ENCODE measurements at regions not wholly inside any gene's neighbourhood (a gene's known extent, or its start where the extent isn't known, plus 50 kb on each side); places are given as distances from the start of the nearest gene placed in this dataset.

DNA sequence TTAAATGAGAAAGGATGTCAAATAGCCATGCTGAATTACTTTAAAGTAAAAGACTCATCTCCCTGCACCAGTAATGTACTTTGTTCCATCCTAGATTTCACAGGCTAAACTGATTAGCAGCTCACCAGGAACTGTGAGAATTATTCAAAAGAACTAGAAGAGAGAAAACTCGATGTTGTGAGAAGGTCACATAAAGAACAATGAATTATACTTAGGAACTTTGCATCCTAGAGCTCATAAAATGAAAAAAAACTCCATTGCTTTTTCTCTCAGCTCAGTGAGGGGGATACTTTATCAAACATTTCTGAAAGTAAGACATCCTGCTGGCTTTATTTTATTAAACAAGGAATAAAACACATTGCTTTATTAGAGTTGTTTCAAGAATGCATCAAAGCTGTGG lies 278.5 kb downstream of the MRPL39 start:
- no peak for DNase-seq

DNA sequence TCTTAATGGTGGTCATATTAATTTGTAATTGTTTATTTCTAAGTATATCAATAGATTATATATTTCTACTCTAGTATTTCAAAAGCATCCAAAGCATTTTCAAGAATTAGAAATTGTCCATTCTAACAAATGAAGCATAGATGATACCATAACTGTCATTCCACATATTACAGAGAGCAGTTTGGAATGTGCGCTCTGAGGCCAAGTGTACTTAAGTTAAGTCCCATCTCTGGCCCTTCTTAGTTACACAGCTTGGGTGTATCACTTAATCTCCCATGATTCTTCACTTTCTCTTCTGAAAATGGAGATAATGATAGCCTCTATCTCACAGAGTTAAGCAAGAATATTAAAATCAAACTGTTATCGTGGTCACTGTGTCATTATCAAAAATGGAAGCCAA lies 281.1 kb downstream of the MRPL39 start:
- DNase-seq: no peak

DNA sequence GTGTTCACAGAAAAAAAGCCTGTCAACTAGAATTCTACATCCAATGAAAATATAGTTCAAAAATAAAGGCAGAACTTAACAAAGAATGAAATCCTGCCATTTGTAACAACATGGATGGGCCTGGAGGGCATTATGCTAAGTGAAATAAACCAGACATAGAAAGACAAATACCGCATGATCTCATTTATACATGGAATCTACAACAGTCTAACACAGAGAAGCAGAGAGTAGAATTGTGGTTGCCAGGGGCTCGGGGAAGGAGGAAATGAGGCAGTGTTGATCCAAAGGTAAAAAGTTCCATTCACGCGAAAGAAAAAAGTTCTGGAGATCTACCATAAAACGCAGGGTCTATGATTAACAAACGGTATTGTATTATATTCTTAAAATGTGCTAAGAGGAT lies 282.6 kb downstream of the MRPL39 start:
- no peak for DNase-seq

GRCh38 chr21:25323356-25323949 lies 283.8 kb downstream of the MRPL39 start:
- no peak for DNase-seq

- no peak for DNase-seq
Measured at GRCh38 chr21:25314247-25314646, 293.0 kb downstream of the MRPL39 start.

- no peak for DNase-seq
Measured at GRCh38 chr21:25313829-25314228, 293.5 kb downstream of the MRPL39 start.

- DNase-seq: no peak
Measured at GRCh38 chr21:25307489-25307888, 299.8 kb downstream of the MRPL39 start.

DNA sequence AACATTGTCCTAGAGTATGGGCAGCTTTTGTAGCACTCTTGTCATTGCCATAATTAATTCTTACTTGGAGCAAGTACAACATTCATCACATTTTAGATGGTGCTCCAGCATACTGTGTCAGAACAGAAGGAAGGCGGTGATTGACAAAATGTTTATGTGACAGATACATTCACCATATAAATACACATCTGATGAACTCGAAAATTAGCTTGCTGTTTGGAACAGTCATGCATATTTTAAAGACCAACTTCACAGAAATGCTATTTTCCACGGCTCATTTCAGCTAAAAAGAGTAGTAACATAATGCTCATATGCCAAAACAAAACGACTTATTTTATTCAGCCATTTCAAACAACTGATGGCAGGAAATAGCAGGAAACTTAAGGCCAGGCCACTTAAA lies 302.7 kb downstream of the MRPL39 start:
- no peak for DNase-seq

DNA sequence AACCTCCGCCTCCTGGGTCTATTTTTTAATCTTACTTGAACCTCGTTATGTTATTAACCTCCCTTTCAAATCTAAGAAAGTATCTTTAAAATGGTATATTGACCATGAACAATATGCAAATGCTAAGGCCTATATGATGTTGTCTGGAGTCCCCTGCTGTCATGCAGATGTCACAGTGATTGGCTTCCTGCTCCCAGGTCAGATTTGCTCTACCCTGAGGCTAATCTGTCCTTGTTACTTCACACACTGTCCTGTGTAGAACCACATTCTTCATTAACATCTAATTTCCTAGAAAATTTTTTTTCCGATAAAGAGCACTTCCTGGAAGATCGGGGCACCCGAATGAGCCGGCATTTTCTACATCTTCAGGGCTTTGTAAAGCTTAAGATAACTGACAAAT lies 306.6 kb downstream of the MRPL39 start:
- DNase-seq: no peak

DNA sequence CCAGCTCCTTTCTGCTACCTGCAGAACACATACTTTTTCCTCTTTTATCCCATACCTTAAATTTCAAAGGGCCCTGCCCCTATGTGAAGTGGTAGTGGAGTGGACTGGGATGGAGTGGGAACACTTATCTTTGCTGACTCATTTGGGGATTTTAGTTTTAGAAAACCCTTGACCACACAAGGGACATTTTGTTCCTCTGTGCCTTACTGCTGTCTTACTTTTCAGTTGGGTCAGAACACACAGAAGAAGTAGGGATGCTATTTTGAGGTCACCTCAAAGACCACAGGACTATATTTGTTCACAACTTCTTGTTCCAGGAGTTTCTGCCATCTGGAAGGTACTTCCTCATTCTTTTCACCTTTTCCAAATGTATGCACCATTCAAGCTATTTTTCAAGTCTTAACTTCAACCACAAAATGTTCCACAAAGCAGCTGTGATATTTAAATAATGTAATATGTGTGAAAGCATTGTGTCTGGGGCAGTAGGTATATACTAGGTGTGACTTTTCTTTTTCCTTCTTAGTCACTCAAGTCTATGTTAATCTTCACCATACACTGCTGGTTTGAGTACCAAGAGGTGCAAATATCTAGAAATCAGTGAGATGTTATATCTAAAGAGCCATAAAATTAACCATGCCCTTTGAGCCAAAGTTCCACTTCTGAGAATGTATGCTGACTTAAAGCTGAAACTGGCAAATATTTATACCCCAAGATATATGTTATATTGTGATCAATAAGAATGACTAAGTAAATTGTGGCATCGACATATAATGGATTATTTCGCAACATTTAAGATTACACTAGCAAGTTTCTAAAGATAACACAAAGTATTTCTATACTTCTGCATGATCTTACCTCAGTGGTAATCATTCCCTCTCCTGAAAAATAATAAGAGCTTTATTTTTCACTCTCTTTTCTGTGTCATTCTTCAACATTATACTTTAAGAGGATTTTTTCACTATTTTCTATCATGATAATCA lies 308.5 kb downstream of the MRPL39 start:
- no peak for DNase-seq

GRCh38 chr21:25297117-25297516 lies 310.2 kb downstream of the MRPL39 start:
- DNase-seq: peak; percentile 66

- peak; percentile 44 for DNase-seq
Measured at GRCh38 chr21:25296252-25296651, 311.0 kb downstream of the MRPL39 start.

DNA sequence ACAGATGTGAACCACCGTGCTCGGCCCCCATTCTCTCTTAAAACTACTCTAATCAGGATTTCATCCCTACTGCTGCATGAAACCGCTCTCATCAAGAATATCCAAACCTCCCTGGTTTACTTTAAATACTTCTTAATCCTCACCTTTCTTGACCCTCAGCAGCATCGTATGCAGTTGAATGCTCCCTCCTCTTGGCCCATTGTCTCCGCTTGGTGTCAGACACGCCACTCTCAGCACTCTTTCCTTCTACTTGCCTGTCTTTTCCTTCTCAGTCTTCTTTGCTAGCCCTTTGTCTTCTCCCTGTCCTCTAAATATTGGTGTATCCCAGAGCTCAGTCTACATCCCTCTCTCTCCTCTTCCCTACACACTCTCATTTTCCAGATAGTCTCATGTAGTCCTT lies 314.9 kb downstream of the MRPL39 start:
- no peak for DNase-seq

DNA sequence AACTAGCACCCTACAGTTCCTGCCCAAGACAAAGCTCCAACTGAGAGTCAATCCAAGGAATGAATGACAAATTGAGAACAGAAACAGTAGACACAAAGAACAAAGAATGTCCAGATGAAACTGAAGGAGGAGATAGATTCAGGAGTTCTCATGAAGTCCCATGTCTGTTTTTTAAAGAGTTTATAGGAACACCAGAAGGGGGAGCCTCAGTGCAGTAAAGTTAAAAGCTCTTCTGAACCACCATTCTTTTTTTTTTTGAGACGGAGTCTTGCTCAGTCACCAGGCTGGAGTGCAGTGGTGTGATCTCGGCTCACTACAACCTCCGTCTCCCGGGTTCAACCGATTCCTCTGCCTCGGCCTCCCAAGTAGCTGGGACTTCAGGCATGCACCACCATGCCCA lies 323.6 kb downstream of the MRPL39 start:
- no peak for DNase-seq

- DNase-seq: no peak
Measured at GRCh38 chr21:25281134-25281533, 326.1 kb downstream of the MRPL39 start.

DNA sequence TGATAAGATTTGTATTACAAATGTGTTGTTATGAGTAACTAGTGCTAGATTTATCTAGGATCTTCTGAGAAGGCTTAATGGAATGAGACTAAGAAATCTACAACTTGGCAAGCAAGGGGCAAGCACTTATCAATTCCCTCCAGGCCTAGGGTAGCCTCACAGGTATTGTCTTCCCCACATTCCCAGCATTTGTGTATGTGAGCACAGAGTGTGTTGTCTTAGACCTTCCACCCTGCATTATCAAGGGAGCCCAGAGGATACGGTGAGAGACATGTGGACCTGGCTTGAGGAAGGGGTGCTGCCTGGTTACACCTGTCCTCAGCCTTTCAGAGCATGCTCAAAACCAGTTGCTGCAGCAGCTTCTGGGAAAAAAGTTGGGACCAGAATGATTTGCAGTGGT lies 327.2 kb downstream of the MRPL39 start:
- no peak for DNase-seq

GRCh38 chr21:25273959-25274358 lies 333.3 kb downstream of the MRPL39 start:
- DNase-seq: no peak

- DNase-seq: no peak
Measured at GRCh38 chr21:25254491-25255174, 352.6 kb downstream of the MRPL39 start.

DNA sequence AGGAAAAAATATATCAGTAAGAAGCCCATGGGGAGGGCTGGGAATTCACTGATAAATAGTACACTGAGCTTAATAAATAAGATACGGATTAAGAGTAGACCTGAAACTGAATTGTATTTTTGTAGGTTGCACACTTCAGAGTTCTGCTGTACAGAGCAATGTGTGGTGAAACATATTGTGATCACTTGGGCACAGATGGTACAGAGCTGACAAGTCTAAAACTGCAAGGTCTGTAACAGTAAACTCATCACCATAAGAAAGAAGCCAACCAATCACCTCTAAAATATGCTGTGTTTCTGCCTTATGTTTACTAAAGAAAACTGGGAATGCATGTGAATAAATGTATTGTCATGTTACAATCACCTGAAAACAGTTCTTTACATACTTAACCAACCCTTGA lies 360.7 kb downstream of the MRPL39 start:
- DNase-seq: no peak

DNA sequence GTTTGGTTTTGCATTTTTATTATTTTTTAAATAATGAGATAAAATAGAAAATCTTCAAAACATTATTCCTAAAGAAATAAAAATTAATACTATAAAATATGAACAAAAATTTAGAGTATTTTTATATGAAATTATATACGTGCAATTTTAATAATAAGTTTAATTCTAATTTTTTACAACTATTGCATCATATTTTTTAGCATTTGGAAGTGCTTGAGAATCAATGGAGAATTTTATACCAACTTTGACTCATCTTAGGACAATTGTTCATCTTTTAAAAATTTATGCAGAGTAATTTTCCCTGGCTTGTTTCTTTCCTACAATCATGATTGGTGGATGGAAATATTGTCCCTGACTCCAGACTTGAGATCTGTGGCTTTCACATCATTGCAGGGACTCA lies 362.5 kb downstream of the MRPL39 start:
- no peak for DNase-seq

GRCh38 chr21:25243808-25244207 lies 363.5 kb downstream of the MRPL39 start:
- no peak for DNase-seq

- no peak for DNase-seq
Measured at GRCh38 chr21:25240974-25241373, 366.3 kb downstream of the MRPL39 start.

- DNase-seq: no peak
Measured at GRCh38 chr21:25234857-25235801, 372.2 kb downstream of the MRPL39 start.

Measured in NCI-H2029 treated with DMSO at 0.1 percent for 48 hours (cell line).